Muscle of back (tissue), 3 donors: ENCODE measurements at regions not wholly inside any gene's neighbourhood (a gene's known extent, or its start where the extent isn't known, plus 50 kb on each side); places are given as distances from the start of the nearest gene placed in this dataset.
A peak's percentile ranks its signal among the peaks of the same experiment; 100 is the strongest.
"Not testable (repeated sequence)": the region's sequence is repeated elsewhere in the genome, so short reads cannot be mapped to it uniquely, and the experiment has no call there.

ENCODE experiments used
- DNase-seq, 3 donors: peaks; one replicate each; pipeline versions ENCODE4 v3.0.0 to v3.0.0-alpha.2; 2013

DNA sequence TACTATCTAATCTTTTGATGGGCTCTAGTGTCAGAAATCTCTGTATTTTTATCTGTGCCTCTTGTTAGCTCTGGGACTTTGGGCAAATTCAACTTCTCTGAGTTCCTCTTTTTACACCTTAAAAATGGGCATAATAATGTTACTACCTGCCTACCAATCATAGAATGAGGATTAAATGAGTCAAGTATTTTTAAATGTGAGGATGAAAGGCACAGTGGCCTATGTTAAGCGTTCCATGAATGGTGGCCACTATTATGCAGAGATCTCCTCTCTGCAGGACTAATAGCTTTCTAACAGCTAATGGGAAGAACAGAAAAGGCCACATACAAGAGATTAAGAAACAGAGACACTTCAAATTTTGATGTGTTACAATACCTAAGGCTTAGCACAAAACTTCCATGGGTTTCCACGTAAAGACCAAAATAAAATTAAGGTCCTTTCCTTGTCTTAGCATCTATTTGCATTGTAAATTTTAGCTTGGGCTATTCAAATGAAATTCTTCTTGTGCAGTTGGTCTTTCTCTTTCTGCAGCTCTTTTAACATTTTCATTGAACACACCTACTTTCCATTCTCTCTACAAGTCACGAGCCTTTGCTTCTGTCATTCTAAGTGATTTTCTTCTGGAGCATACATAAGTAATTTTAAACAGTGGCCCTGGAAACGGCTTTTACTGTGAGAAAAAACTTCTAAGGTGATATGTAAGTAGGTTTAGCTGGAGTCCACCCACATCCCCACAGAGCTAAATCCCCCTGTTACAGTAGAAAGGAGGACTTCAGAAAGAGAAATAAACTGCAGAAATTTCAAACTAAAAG lies 117.9 kb upstream of the MED14 start:
- no peak for DNase-seq

DNA sequence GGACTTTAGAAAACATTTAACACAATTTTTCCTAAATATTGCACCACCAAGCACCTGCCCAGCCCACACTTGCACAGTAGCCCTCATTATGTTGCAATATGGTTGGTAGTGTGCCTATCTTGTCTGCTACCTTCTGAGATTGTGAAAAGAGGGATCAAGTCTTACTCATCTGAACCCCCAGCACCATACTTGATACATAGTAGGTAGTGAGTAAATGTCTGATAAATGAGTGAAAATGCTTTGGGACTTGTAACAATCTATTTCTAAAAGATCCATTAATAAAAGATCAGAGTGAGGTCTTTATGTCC lies 118.4 kb upstream of the MED14 start:
- DNase-seq: no peak

DNA sequence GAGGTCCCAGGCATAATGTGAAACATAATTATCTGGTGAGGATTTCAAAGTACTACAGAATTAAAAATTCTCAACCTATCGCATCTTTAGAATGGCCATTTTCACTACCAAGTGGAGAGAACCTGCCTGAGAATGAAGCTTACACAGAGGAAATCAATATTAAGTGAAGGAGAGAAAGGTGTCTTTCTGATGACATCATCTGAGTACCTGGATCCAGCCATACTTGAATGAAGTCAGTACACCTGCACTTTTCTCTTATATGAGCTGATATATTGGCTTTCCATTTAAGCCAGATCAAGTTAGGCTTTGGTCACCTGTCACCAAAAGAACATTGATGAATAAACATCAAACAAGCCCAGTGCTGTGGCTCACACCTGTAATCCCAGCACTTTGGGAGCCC lies 118.9 kb upstream of the MED14 start:
- DNase-seq: no peak

DNA sequence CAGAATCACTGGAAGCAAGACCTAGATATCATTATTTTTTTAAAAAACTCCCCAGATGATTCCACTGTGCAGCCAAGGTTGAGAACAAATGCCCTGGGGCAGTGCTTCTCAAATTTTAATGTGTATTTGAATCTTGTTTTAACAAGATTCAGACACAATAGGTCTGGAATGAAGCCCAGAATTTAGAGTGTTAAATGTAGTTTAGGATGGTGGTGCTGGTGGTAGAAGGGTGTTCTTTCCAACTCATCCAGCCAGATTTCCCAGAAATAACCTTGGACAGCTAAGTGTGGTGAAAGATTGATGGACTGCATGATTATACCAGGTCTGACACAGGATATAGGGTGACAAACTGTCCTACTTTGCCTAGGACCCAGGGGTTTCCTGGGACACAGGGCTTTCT lies 120.1 kb upstream of the MED14 start:
- DNase-seq: no peak

DNA sequence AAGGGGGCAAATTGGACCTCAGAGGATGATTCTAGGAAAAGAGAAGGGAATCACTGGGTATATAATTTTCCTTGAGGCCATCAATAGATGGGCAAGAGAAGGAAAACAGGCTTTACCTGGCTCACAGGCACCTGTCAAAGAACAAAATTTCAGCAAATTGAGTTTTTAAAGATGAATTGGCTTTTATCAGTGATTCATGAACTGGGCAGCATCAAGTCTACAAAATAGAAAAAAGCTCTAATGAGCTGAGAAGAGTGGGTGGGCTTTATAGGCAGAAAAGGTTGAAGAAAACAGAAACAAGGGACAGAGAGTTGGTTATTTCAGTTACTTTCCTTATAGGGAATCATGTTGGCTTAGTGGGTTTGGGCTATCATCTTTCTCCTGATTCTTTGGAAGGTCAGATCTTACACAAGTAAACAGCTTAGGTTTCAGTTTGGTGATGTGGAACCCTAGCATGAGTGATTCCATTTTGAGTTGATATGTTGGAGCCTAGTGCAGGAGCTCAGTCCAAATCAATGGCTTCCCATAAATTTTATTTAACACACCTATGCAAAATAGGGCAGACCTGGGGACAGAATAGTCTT lies 120.7 kb upstream of the MED14 start:
- DNase-seq: no peak

DNA sequence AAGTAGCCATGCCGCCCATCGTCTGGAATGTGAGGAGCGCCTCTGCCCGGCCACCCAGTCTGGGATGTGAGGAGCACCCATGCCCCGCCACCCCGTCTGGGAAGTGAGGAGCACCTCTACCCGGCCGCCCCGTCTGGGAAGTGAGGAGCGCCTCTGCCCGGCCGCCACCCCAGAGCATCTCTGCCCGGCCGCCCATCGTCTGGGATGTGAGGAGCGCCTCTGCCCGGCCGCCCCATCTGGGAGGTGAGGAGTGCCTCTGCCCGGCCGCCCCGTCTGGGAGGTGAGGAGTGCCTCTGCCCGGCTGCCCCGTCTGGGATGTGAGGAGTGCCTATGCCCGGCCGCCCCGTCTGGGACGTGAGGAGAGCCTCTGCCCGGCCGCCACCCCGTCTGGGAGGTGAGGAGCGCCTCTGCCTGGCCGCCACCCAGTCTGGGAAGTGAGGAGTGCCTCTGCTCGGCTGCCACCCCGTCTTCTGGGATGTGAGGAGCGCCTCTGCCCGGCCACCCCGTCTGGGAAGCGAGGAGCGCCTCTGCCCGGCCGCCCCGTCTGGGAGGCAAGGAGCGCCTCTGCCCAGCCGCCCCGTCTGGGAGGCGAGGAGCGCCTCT lies 126.7 kb upstream of the MED14 start:
- not testable (repeated sequence) for DNase-seq

DNA sequence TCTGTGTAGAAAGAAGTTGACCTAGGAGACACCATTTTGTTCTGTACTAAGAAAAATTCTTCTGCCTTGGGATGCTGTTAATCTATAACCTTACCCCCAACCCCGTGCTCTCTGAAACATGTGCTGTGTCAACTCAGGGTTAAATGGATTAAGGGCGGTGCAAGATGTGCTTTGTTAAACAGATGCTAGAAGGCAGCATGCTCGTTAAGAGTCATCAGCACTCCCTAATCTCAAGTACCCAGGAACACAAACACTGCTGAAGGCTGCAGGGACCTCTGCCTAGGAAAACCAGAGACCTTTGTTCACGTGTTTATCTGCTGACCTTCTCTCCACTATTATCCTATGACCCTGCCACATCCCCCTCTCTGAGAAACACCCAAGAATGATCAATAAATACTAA lies 127.9 kb upstream of the MED14 start:
- not testable (repeated sequence) for DNase-seq

DNA sequence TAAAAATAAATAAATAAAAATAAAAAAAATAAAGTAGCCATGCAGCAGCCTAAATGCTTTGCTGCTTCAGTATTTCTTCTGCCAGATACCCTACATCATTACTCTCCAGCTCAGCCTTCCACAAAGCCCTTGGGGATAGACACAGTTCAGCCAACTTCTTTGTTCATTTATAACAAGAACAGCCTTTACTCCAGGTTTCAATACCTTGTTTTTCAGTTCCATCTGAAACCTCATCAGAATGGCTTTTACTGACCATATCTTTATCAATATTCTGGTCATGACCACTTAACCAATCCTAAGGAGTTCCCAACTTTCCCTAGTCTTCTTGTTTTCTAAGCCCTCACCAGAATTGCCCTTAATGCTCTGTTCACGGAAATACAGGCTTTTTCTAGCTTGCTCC lies 128.3 kb upstream of the MED14 start:
- DNase-seq: no peak

DNA sequence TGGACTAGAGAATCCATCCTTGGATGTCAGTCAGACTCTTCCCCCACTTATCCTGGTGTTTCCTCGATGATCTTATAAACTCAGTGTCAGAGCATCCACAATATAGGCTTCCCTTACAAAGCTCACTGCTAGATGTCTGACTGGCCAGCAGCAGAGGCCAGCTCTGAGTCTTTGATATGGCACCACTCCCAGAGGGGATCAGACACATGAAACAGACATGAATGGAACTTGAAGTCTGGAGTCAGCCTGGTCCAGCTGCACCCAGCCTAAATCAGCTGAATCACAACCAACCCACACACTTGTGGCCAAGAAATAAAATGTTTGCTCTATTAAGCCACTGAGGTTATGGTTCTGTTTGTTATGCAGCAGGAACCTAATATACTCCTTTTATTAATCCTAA lies 129.6 kb upstream of the MED14 start:
- no peak for DNase-seq

DNA sequence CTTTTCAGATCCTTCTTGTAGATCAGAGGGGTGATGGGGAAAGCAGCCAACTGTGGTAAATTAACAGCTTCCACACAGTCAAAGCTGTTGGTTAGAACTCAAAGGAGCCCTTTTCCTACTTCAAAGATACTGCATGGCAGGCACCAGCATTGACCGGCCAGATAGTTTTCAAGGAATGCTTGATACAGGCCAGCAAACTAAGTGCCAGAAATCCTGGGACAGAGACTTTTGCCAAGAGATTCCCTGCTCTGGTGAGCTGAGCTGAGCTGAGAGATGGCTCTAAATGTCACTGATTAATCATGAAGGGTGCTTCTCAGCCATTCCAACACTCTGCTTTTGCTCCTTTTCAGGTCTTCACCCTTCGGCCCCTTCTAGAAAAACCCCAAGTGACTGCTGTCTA lies 131.6 kb upstream of the MED14 start:
- peak in 1 of 3 donors; percentile 53 for DNase-seq

DNA sequence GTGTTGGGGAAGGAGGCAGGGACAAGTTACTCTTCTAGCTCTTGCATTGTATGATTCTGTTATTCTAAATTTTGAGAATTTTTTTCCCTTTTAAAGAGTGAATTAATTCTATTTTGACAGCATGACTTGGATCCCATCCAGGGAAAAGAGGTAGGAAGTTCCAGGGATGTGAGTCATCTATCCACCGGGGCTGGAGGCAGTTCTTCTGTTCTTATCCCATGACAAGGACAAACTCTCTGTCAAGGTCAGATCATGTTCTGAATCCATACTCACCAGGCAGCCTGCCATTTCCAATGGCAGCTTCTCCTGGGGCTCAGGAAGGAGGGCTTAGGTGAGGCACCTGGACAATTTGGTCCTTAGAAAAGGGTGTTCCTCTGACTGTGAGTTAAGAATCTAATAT lies 132.0 kb upstream of the MED14 start:
- peak in 1 of 3 donors; percentile 20 for DNase-seq

DNA sequence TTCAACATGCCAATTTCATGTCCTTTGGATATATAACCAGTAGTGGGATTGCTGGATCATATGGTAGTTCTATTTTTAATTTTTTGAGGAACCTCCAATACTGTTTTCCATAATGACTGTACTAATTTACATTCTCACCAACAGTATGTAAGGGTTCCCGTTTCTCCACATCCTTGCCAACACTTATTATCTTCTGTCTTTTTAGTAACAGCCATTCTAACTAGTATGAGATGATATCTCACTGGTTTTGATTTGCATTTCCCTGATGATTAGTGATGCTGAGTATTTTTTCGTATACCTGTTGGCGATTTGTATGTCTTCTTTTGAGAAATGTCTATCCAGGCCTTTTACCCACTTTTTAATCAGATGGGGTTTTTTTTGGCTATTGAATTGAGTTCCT lies 133.5 kb upstream of the MED14 start:
- no peak for DNase-seq

DNA sequence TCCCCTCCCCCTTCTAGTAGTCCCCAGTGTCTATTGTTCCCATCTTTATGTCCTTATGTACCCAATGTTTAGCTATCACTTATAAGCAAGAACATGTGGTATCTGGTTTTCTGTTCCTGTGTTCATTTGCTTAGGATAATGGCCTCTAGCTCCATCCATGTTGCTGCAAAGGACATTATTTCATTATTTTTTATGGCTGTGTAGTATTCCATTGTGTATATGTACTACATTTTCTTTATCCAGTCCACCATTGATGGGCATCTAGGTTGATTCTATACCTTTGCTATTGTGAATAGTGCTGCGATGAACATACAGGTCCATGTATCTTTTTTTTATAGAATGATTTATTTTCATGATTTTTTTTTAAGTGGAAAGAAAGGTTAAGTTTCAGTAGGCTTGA lies 135.6 kb upstream of the MED14 start:
- DNase-seq: not testable (repeated sequence)

DNA sequence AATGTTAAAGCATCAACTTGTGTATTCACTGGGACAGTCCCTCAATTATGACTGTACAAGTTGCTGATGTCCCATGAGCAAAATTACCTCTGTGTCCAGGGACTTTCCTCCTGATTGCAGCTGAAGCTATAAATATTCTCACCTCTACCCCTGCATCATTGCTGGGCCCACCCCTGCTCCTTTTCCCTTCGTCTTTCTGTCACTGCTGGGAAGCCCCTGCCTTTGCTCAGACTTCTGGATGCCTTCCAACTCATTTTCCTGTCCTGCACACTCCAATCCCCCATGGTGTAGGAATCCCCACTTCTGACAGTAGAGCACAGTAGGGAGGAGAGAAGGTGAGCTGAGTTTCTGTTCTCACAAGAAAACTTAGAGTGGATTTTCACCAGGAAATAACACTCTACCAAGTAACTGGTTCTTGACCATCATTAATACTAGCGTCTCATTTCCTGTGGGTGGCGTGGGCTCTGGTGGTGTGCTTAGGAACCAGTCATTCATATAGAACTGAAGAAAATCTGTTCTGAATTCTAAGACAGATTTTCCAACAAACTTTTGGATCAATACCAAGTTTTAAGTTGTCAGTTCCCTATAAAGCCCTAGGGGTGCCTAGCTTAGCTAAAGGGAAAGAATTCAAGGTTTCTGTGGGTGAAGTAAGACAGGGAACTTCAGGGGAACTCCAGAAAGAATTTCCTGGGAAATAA lies 136.2 kb upstream of the MED14 start:
- peak in 2 of 3 donors; percentile 22 to 48 for DNase-seq

DNA sequence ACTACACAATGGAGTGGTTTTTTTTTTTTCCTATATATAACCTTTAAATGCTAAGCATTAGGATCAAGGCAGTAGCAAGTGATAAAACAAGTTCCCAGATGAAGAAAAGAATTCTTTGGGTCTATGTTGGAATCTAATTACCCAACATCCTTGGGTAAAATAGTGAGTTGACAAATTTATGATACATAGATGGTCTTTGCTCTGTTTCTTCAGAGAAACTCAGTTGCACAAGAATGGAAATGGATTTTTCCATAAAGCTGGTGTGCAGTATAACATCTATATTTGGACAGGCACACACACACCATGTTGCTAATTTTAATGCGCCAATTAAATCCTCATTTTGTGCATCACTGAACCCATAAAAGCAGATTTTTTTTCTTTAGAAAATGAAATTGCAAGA lies 137.0 kb upstream of the MED14 start:
- DNase-seq: no peak

DNA sequence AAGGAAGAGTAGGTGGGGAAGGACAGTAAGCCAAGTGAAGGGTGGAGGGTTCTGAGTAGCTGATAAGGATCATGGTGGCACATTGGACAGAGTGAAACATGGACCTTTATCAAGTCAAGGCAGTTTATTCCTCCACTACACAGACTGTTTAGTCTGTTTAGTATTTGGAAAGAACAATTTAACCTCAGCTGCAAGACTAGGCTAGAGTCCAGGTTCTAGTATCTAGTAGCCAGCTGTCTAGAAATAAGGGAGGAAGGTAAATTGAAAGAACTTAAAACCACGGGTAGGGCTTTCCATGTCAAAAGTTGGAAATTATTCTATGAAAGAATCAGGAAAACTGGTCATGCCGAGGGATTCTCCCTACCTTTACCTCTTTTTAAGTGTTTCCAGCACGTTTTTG lies 140.1 kb upstream of the MED14 start:
- DNase-seq: peak in 1 of 3 donors; percentile 47

DNA sequence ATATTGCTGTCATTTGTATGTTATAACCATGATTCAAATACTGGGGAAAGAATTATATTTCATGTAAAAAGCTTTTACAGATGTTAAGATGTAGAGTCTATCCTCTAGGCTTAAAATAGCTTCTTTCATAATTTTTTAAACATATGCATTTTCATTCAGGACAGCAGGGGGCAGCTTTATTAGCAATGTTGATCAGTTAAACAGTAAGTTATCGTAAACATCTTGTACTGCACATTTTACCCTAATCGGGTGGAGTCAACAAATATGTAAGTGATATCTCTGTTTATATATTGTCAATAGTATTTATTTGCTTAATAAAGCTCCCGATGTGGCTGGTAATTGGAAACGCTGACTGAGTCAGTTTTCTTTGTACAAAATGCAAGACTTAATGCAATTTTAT lies 142.5 kb upstream of the MED14 start:
- DNase-seq: peak; percentile 19 to 62 (median 31)

DNA sequence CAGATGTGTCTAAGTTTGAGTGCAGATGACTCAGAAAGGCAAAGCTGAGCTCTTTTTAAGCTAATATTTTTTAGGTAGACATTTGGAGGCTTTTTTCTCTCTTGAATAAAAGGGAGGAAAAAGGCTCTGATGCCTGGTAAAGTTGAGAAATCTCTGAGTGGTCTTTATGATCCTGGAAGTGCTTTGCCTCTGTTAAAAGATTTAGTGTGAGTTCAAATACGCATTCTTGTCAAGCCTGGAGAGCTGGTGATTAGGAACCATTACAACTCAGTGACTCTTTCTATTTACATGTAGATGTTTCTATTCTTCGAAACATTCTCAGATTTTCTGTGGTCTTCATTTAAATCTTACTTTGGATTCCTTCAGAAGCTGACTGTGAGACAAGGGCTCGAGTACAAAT lies 143.4 kb upstream of the MED14 start:
- peak in 1 of 3 donors; percentile 10 for DNase-seq

DNA sequence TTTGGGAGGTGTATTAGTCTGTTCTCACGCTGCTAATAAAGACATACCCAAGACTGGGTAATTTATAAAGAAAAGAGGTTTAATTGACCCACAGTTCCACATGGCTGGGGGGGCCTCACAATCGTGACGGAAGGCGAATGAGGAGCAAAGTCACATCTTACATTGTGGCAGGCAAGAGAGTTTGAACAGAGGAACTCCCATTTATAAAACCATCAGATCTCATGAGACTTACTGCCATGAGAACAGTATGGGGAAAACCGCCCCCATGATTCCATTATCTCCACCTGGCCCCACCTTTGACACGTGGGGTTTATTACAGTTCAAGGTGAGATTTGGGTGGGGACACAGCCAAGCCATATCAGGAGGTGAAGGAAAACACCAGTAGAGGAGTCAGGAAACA lies 143.8 kb upstream of the MED14 start:
- not testable (repeated sequence) for DNase-seq

DNA sequence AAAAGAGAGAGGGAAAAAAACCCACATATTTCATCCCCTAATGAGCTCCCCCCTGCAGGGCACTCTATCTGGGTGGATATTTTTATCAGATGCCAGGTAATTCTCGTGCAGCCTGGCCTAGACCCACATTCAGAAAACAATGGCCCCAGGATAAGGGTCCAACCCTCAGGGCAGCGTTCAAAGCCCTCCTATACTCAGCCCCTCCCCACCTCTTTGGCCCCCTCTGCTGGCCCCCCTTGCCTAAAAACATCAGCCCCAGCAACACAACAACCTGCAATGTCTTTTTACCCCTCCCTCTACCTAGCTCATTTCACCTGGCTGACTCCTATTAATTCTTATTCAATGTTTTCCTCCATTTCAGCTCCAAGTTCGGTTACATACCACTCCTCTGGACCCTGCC lies 145.4 kb upstream of the MED14 start:
- DNase-seq: no peak

DNA sequence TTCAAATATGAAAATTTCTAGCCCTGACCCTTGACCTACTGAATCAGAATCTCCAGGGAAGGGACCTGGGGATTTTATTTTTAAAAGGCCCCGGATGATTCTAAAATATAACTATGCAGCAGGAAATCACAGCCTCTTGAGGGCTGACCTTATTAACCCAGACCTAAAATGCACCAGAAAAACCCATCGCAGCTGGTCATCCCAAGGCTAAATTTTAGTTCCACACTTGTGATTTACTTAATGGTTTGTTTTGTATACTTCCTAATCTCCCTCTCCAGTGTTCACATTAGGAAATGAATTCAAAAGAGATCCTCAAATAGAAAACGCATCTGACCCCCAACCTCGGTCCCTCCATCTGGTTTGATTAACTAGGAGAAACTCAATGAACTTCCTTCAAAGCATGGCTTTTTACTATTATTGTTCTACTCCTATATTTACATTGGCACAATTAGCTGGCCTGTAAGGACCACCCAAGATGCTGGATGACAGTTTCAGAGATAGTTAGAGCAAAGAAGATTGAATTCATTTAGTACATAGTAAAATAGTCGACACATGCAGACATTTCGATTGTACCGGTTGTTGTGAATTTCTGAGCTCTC lies 147.8 kb upstream of the MED14 start:
- no peak for DNase-seq

DNA sequence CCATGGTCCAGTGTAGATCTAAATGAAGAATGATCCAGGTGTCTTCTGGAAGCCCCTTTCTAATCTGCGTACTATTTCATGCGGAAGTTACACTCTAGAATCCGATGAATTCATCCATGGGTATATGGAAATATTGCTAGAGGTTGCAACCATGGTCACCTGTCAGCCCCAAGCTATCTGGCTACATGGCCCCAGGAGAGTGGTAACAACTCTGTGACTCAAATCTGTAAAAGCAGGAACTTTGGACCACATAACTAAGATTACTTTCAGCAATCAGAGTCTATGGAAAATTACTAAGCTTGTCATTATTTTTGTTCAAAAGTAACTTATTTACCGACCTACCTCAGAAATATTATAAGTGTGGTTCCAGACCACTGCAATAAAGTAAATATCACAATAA lies 150.6 kb upstream of the MED14 start:
- no peak for DNase-seq

DNA sequence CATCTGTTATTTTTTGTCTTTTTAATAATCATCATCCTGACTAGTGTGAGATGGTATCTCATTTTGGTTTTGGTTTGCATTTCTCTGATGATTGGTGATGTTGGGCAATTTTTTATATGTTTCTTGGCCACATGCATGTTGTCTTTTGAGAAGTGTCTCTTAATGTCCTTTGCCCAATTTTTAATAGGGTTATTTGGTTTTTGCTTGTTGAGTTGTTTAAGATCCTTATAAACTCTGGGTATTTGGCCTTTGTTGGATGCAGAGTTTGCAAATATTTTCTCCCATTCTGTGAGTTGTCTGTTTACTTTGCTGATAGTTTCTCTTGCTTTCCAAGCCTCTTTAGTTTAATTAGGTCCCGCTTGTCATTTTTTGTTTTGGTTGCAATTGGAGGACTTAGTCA lies 152.1 kb upstream of the MED14 start:
- no peak for DNase-seq
